CD8-positive, alpha-beta memory T cell (primary cell): ENCODE measurements at regions not wholly inside any gene's neighbourhood (a gene's known extent, or its start where the extent isn't known, plus 50 kb on each side); places are given as distances from the start of the nearest gene placed in this dataset.

Experiments
- CTCF ChIA-PET: fragments of 350-600 bp; sonication (Branson Sonifier 250); formaldehyde crosslinking; loops from one replicate; lab custom pipeline; 2021; ENCODE audit warnings: antibody characterized with exemption; lab: Charles Lee
- POLR2A ChIA-PET: fragments of 350-600 bp; sonication (Branson Sonifier 250); formaldehyde crosslinking; loops from one replicate; lab custom pipeline; 2021; ENCODE audit warnings: antibody characterized with exemption; lab: Charles Lee
- DNase-seq, 5 donors: peaks; one replicate each; pipeline versions ENCODE4 v3.0.0 to v3.0.0-alpha.2; 2020 to 2022; ENCODE audit warnings: mixed read lengths in 1 of 5
- H3K27ac ChIP-seq: one replicate; pipeline ENCODE4 v1.7.0; 2013; ENCODE audit warnings: low read depth, mild to moderate bottlenecking, low read length, moderate library complexity
- H3K27me3 ChIP-seq: 2 replicates; pipeline ENCODE4 v1.7.0; 2013; ENCODE audit warnings: low read length, mild to moderate bottlenecking; ENCODE audit not compliant: insufficient read depth, poor library complexity, severe bottlenecking
- H3K36me3 ChIP-seq: 2 replicates; pipeline ENCODE4 v1.7.0; 2013; ENCODE audit warnings: mild to moderate bottlenecking, low read length, moderate library complexity; ENCODE audit not compliant: insufficient read depth
- H3K4me1 ChIP-seq: 2 replicates; pipeline ENCODE4 v1.7.0; 2013; ENCODE audit warnings: mild to moderate bottlenecking, low read length, moderate library complexity; ENCODE audit not compliant: insufficient read depth
- H3K4me3 ChIP-seq: 2 replicates; pipeline ENCODE4 v1.7.0; 2013; ENCODE audit warnings: mild to moderate bottlenecking, low read length
- H3K9me3 ChIP-seq: 2 replicates; pipeline ENCODE4 v1.7.0; 2013; ENCODE audit warnings: mild to moderate bottlenecking, low read length
- H3K27ac Mint-ChIP-seq, 8 donors: one replicate each; pipeline ENCODE4 v1.8.0; 2020 to 2021; ENCODE audit warnings: mixed read lengths in 8 of 8, mild to moderate bottlenecking in 6 of 8, inconsistent platforms in 3 of 8, moderate library complexity in 3 of 8
- H3K27me3 Mint-ChIP-seq, 2 donors: one replicate each; pipeline ENCODE4 v1.8.0; 2020 to 2021; ENCODE audit warnings: mixed read lengths in 2 of 2, mild to moderate bottlenecking in 1 of 2, moderate library complexity in 1 of 2
- H3K36me3 Mint-ChIP-seq, 3 donors: one replicate each; pipeline ENCODE4 v1.8.0; 2020 to 2021; ENCODE audit warnings: mixed read lengths in 3 of 3, inconsistent platforms in 1 of 3, mild to moderate bottlenecking in 1 of 3
- H3K4me1 Mint-ChIP-seq, 3 donors: one replicate each; pipeline ENCODE4 v1.8.0; 2020 to 2021; ENCODE audit warnings: mixed read lengths in 3 of 3, inconsistent platforms in 1 of 3, mild to moderate bottlenecking in 1 of 3
- H3K4me3 Mint-ChIP-seq, 7 donors: one replicate each; pipeline ENCODE4 v1.8.0; 2020 to 2021; ENCODE audit warnings: mixed read lengths in 7 of 7, mild to moderate bottlenecking in 6 of 7, moderate library complexity in 4 of 7, inconsistent platforms in 2 of 7
- H3K9me3 Mint-ChIP-seq, 5 donors: one replicate each; pipeline ENCODE4 v1.8.0; 2020 to 2022; ENCODE audit warnings: mixed read lengths in 5 of 5, mild to moderate bottlenecking in 3 of 5, moderate library complexity in 2 of 5, inconsistent platforms in 1 of 5

- H3K36me3 Mint-ChIP-seq, result no peaks in the 10 kb centered on the region
- Histone ChIP-seq H3K4me1 (no peaks in the 10 kb centered on the region), H3K27me3 (no peaks in the 10 kb centered on the region), H3K4me3 (no peak overlapping the region), H3K36me3 (no peaks in the 10 kb centered on the region), H3K27ac (no peak overlapping the region), H3K9me3 (no peaks in the 10 kb centered on the region)
- no peaks in the 10 kb centered on the region for H3K9me3 Mint-ChIP-seq
- ChIA-PET POLR2A (no interaction called here), CTCF (no interaction called here)
- peaks cover 4 to 10% of the 10 kb centered on the region in 2 donors for H3K27me3 Mint-ChIP-seq
- H3K4me3 Mint-ChIP-seq, result no peak overlapping the region
- no peaks in the 10 kb centered on the region for H3K4me1 Mint-ChIP-seq
- no peak for DNase-seq
- no peak overlapping the region for H3K27ac Mint-ChIP-seq
Measured at GRCh38 chr11:116387641-116388040, 385.1 kb downstream of the BUD13 start.

- DNase-seq, result no peak
- Histone ChIP-seq H3K4me1 (no peaks in the 10 kb centered on the region), H3K9me3 (no peaks in the 10 kb centered on the region), H3K27me3 (no peaks in the 10 kb centered on the region), H3K4me3 (no peak overlapping the region), H3K27ac (no peak overlapping the region), H3K36me3 (no peaks in the 10 kb centered on the region)
- Mint-ChIP-seq H3K36me3 (no peaks in the 10 kb centered on the region), H3K9me3 (no peaks in the 10 kb centered on the region), H3K4me3 (no peak overlapping the region), H3K27me3 (peaks cover 3 to 6% of the 10 kb centered on the region in 2 donors), H3K27ac (no peak overlapping the region), H3K4me1 (no peaks in the 10 kb centered on the region)
- CTCF ChIA-PET, result no interaction called here
- POLR2A ChIA-PET, result no interaction called here
Measured at GRCh38 chr11:116386118-116386699, 386.6 kb downstream of the BUD13 start.

DNA sequence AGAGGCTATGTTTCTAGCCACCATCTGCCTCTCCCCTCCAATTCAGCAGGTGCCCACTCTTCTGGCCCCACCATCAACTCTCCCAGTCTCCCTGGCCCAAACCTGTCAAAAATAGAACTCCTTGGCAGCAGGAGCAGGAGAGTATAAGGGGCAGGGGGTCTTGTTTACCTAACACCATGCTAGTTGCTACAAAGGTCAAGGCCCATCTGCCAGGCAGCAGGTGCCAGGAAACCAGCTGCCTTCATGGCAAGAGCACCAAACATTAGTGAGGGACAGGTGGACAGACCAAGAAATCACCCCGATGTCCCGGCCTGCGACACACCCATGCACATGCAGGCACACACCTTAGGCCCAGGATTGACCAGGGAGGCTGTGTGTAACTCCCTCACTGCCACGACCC lies 387.9 kb downstream of the BUD13 start:
- peaks cover 6 to 9% of the 10 kb centered on the region in 2 donors for H3K27me3 Mint-ChIP-seq
- Histone ChIP-seq H3K27me3 (no peaks in the 10 kb centered on the region), H3K36me3 (no peaks in the 10 kb centered on the region), H3K4me1 (no peaks in the 10 kb centered on the region), H3K4me3 (no peak overlapping the region), H3K9me3 (no peaks in the 10 kb centered on the region), H3K27ac (no peak overlapping the region)
- no peaks in the 10 kb centered on the region for H3K4me1 Mint-ChIP-seq
- DNase-seq, result no peak
- peaks cover 0 to 3% (median 0%) of the 10 kb centered on the region in 5 donors for H3K9me3 Mint-ChIP-seq
- H3K4me3 Mint-ChIP-seq, result no peak overlapping the region
- H3K27ac Mint-ChIP-seq, result no peak overlapping the region
- H3K36me3 Mint-ChIP-seq, result no peaks in the 10 kb centered on the region
- CTCF ChIA-PET, result no interaction called here
- POLR2A ChIA-PET, result no interaction called here

DNA sequence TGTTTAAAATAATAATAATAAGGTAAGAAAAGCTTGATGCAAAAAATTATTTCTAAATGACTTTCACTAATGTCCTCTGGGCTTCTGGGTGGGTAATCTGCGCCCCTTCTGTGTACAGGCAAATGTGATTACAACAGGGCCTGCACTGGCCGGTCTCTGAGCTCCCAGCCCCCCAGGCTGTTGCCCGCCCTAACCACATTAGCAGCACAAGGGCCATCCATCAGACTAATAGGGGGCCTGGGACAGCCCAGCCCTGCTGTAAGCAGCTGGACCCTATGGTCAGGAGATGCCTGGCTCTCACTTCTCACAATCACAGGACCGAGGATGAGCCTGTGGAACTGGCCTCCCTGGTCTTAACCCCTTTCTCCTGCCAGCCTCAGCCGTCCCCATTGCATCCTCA lies 388.4 kb downstream of the BUD13 start:
- no peaks in the 10 kb centered on the region for H3K27me3 ChIP-seq
- H3K4me1 ChIP-seq, result no peaks in the 10 kb centered on the region
- CTCF ChIA-PET, result no interaction called here
- no peaks in the 10 kb centered on the region for H3K36me3 ChIP-seq
- POLR2A ChIA-PET, result no interaction called here
- H3K4me3 ChIP-seq, result no peak overlapping the region
- no peak for DNase-seq
- H3K27ac ChIP-seq, result no peak overlapping the region
- Mint-ChIP-seq H3K9me3 (peaks cover 0 to 4% (median 0%) of the 10 kb centered on the region in 5 donors), H3K4me1 (no peaks in the 10 kb centered on the region), H3K27me3 (peaks cover 8 to 9% of the 10 kb centered on the region in 2 donors), H3K27ac (no peak overlapping the region), H3K4me3 (no peak overlapping the region), H3K36me3 (no peaks in the 10 kb centered on the region)
- H3K9me3 ChIP-seq, result no peaks in the 10 kb centered on the region

- ChIA-PET CTCF (no interaction called here), POLR2A (no interaction called here)
- Mint-ChIP-seq H3K4me1 (no peaks in the 10 kb centered on the region), H3K27ac (no peak overlapping the region), H3K27me3 (peaks cover 18 to 37% of the 10 kb centered on the region in 2 donors), H3K9me3 (peaks cover 0 to 7% (median 3%) of the 10 kb centered on the region in 5 donors), H3K36me3 (no peaks in the 10 kb centered on the region), H3K4me3 (no peak overlapping the region)
- no peaks in the 10 kb centered on the region for H3K9me3 ChIP-seq
- no peak overlapping the region for H3K4me3 ChIP-seq
- no peak for DNase-seq
- no peaks in the 10 kb centered on the region for H3K27me3 ChIP-seq
- no peaks in the 10 kb centered on the region for H3K4me1 ChIP-seq
- H3K36me3 ChIP-seq, result no peaks in the 10 kb centered on the region
- H3K27ac ChIP-seq, result no peak overlapping the region
Measured at GRCh38 chr11:116379185-116379828, 393.5 kb downstream of the BUD13 start.

DNA sequence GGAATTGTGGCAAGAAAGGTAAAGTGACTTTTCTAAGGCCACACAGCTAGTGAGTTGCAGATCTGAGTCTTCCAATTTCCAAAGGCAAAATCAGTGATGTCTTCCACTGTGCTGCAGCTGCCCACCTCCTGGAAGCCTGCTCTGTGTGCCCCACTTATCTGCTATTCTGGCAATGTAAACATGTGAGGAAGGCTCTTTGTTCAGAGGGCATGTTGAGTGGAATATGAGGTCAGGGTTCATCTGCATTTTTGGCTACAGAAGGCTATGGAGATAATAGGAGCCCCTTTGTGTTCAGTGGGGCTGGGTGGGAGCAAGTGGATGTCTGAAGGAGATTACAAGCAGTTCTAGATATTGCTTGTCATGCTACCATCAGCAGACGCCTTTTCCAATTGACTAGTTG lies 396.2 kb downstream of the BUD13 start:
- Histone ChIP-seq H3K9me3 (no peaks in the 10 kb centered on the region), H3K27ac (no peak overlapping the region), H3K4me3 (no peak overlapping the region), H3K36me3 (no peaks in the 10 kb centered on the region), H3K4me1 (no peaks in the 10 kb centered on the region), H3K27me3 (no peaks in the 10 kb centered on the region)
- peaks cover 2 to 7% (median 4%) of the 10 kb centered on the region in 5 donors for H3K9me3 Mint-ChIP-seq
- H3K27ac Mint-ChIP-seq, result no peak overlapping the region
- no peaks in the 10 kb centered on the region for H3K4me1 Mint-ChIP-seq
- ChIA-PET CTCF (no interaction called here), POLR2A (no interaction called here)
- peaks cover 15 to 37% of the 10 kb centered on the region in 2 donors for H3K27me3 Mint-ChIP-seq
- H3K36me3 Mint-ChIP-seq, result no peaks in the 10 kb centered on the region
- H3K4me3 Mint-ChIP-seq, result no peak overlapping the region
- no peak for DNase-seq

- Mint-ChIP-seq H3K27ac (no peak overlapping the region), H3K4me1 (no peaks in the 10 kb centered on the region), H3K9me3 (peaks cover 2 to 7% (median 4%) of the 10 kb centered on the region in 5 donors), H3K36me3 (no peaks in the 10 kb centered on the region), H3K4me3 (no peak overlapping the region), H3K27me3 (peaks cover 15 to 33% of the 10 kb centered on the region in 2 donors)
- Histone ChIP-seq H3K9me3 (no peaks in the 10 kb centered on the region), H3K36me3 (no peaks in the 10 kb centered on the region), H3K27ac (no peak overlapping the region), H3K4me3 (no peak overlapping the region), H3K27me3 (no peaks in the 10 kb centered on the region), H3K4me1 (no peaks in the 10 kb centered on the region)
- ChIA-PET POLR2A (no interaction called here), CTCF (no interaction called here)
- DNase-seq, result no peak
Measured at GRCh38 chr11:116376054-116376453, 396.7 kb downstream of the BUD13 start.

- H3K27ac Mint-ChIP-seq, result no peak overlapping the region
- no peak for DNase-seq
Measured at GRCh38 chr11:116375221-116375620, 397.6 kb downstream of the BUD13 start.

More at GRCh38 chr11:116375221-116375620, 397.6 kb downstream of the BUD13 start:
- H3K36me3 Mint-ChIP-seq, result no peaks in the 10 kb centered on the region
- H3K27me3 Mint-ChIP-seq, result peaks cover 15 to 28% of the 10 kb centered on the region in 2 donors
- no peaks in the 10 kb centered on the region for H3K4me1 Mint-ChIP-seq
- ChIA-PET POLR2A (no interaction called here), CTCF (no interaction called here)
- Histone ChIP-seq H3K4me1 (no peaks in the 10 kb centered on the region), H3K27ac (no peak overlapping the region), H3K27me3 (no peaks in the 10 kb centered on the region), H3K9me3 (no peaks in the 10 kb centered on the region), H3K36me3 (no peaks in the 10 kb centered on the region), H3K4me3 (no peak overlapping the region)
- H3K9me3 Mint-ChIP-seq, result peaks cover under 1 to 7% (median 4%) of the 10 kb centered on the region in 5 donors
- H3K4me3 Mint-ChIP-seq, result no peak overlapping the region
